H7 (cell line): ENCODE measurements at regions not wholly inside any gene's neighbourhood (a gene's known extent, or its start where the extent isn't known, plus 50 kb on each side); places are given as distances from the start of the nearest gene placed in this dataset.

ENCODE experiments used
- DNase-seq: peaks from one replicate; pipeline ENCODE4 v3.0.0; 2012
- H3K27me3 ChIP-seq: 2 replicates; pipeline ENCODE4 v1.6.0; 2011; ENCODE audit warnings: mild to moderate bottlenecking, low read length; ENCODE audit not compliant: control insufficient read depth, insufficient read depth
- H3K36me3 ChIP-seq: replicated peaks from 2 replicates; pipeline ENCODE4 v1.5.1; 2011; ENCODE audit warnings: low read length; ENCODE audit not compliant: control insufficient read depth, insufficient read depth
- H3K4me3 ChIP-seq: 2 replicates; pipeline ENCODE4 v1.5.1; 2011; ENCODE audit warnings: low read depth, mild to moderate bottlenecking, control low read depth, low read length, moderate library complexity; ENCODE audit not compliant: insufficient read depth

- no peak for DNase-seq
Observed at GRCh38 chr9:91037511-91038482, 236.2 kb downstream of the SYK start.

GRCh38 chr9:91038483-91039124, 237.0 kb downstream of the SYK start:
- H3K36me3 ChIP-seq: no peaks in the 10 kb centered on the region
- H3K4me3 ChIP-seq: no peak overlapping the region
- DNase-seq: no peak
- no peaks in the 10 kb centered on the region for H3K27me3 ChIP-seq

More at GRCh38 chr9:91037511-91038482, 236.2 kb downstream of the SYK start:
- H3K27me3 ChIP-seq: no peaks in the 10 kb centered on the region
- no peaks in the 10 kb centered on the region for H3K36me3 ChIP-seq
- H3K4me3 ChIP-seq: no peak overlapping the region

- Histone ChIP-seq H3K27me3 (no peaks in the 10 kb centered on the region), H3K4me3 (no peak overlapping the region), H3K36me3 (no peaks in the 10 kb centered on the region)
- no peak for DNase-seq
Observed at GRCh38 chr9:91039125-91039834, 237.7 kb downstream of the SYK start.

- Histone ChIP-seq H3K27me3 (no peaks in the 10 kb centered on the region), H3K4me3 (no peak overlapping the region), H3K36me3 (no peaks in the 10 kb centered on the region)
- no peak for DNase-seq
Observed at GRCh38 chr9:91039835-91040140, 238.2 kb downstream of the SYK start.

GRCh38 chr9:91040371-91041215, 239.0 kb downstream of the SYK start:
- Histone ChIP-seq H3K36me3 (no peaks in the 10 kb centered on the region), H3K4me3 (no peak overlapping the region), H3K27me3 (no peaks in the 10 kb centered on the region)
- DNase-seq: no peak

GRCh38 chr9:91042024-91042423, 240.4 kb downstream of the SYK start:
- Histone ChIP-seq H3K4me3 (no peak overlapping the region), H3K27me3 (no peaks in the 10 kb centered on the region), H3K36me3 (no peaks in the 10 kb centered on the region)
- no peak for DNase-seq

- Histone ChIP-seq H3K27me3 (no peaks in the 10 kb centered on the region), H3K4me3 (no peak overlapping the region), H3K36me3 (no peaks in the 10 kb centered on the region)
- DNase-seq: no peak
Observed at GRCh38 chr9:91042541-91042940, 240.9 kb downstream of the SYK start.

- H3K4me3 ChIP-seq: no peak overlapping the region
- no peaks in the 10 kb centered on the region for H3K27me3 ChIP-seq
- no peaks in the 10 kb centered on the region for H3K36me3 ChIP-seq
- DNase-seq: no peak
Observed at GRCh38 chr9:91043056-91043810, 241.6 kb downstream of the SYK start.

- Histone ChIP-seq H3K27me3 (no peaks in the 10 kb centered on the region), H3K36me3 (no peaks in the 10 kb centered on the region), H3K4me3 (no peak overlapping the region)
- no peak for DNase-seq
Observed at GRCh38 chr9:91043811-91044175, 242.2 kb downstream of the SYK start.

GRCh38 chr9:91044354-91044753, 242.7 kb downstream of the SYK start:
- DNase-seq: no peak
- H3K4me3 ChIP-seq: no peak overlapping the region

GRCh38 chr9:91045041-91045440, 243.4 kb downstream of the SYK start:
- H3K36me3 ChIP-seq: no peaks in the 10 kb centered on the region
- no peak for DNase-seq
- H3K4me3 ChIP-seq: no peak overlapping the region
- H3K27me3 ChIP-seq: no peaks in the 10 kb centered on the region

More at GRCh38 chr9:91044354-91044753, 242.7 kb downstream of the SYK start:
- no peaks in the 10 kb centered on the region for H3K27me3 ChIP-seq
- H3K36me3 ChIP-seq: no peaks in the 10 kb centered on the region

GRCh38 chr9:91047529-91047928, 245.9 kb downstream of the SYK start:
- no peak overlapping the region for H3K4me3 ChIP-seq
- DNase-seq: no peak
- H3K27me3 ChIP-seq: no peaks in the 10 kb centered on the region
- H3K36me3 ChIP-seq: no peaks in the 10 kb centered on the region

GRCh38 chr9:91047993-91048607, 246.5 kb downstream of the SYK start:
- no peaks in the 10 kb centered on the region for H3K27me3 ChIP-seq
- no peak overlapping the region for H3K4me3 ChIP-seq
- H3K36me3 ChIP-seq: no peaks in the 10 kb centered on the region
- no peak for DNase-seq
